ENCODE measurements at regions not wholly inside any gene's neighbourhood (a gene's known extent, or its start where the extent isn't known, plus 50 kb on each side); places are given as distances from the start of the nearest gene placed in this dataset.
"Not testable (repeated sequence)": the region's sequence is repeated elsewhere in the genome, so short reads cannot be mapped to it uniquely, and the experiment has no call there.

- H3K79me2 ChIP-seq (ENCODE audit: insufficient read depth, low read length); H3K27ac ChIP-seq (ENCODE audit: low read depth, low read length); H3K9ac ChIP-seq (ENCODE audit: low read length); RAD21 ChIA-PET (ENCODE audit: low non-redundant PET in 1 of 2, low total read pairs in 2 of 2, uncharacterized antibody in 2 of 2, unreplicated experiment in 2 of 2); H3K4me3 ChIP-seq (replicated peaks in 1 of 2; ENCODE audit: low read depth in 1 of 2, low read length in 2 of 2); H3K9me3 ChIP-seq (ENCODE audit: control insufficient read depth in 1 of 2, insufficient read depth in 1 of 2, low read depth in 1 of 2, low read length in 2 of 2); DNase-seq (ENCODE audit: low read depth, low spot score); BruUV-seq (replicated peaks); H3K36me3 ChIP-seq (ENCODE audit: control insufficient read depth in 1 of 2, insufficient read depth in 2 of 2, low read length in 2 of 2); H3K4me2 ChIP-seq (ENCODE audit: low read length); H4K20me1 ChIP-seq (ENCODE audit: insufficient read depth); H3K4me1 ChIP-seq (ENCODE audit: control insufficient read depth in 1 of 2, insufficient read depth in 2 of 2, low read length in 2 of 2); ATAC-seq; H2AFZ ChIP-seq (ENCODE audit: low read depth, low read length, poor library complexity, severe bottlenecking); CTCF ChIA-PET; intact Hi-C loops (cut with micrococcal nuclease); POLR2A ChIA-PET; H3K9me2 ChIP-seq (ENCODE audit: insufficient read depth); H3K27me3 ChIP-seq (ENCODE audit: insufficient read depth, low read length): not testable (repeated sequence)
Measured at GRCh38 chr6:57998858-57999619, 681.6 kb downstream of the PRIM2 start.

GRCh38 chr6:58000233-58000632 is 682.8 kb downstream of the PRIM2 start:
- H3K4me2 ChIP-seq (ENCODE audit: low read length); ATAC-seq; intact Hi-C loops (cut with micrococcal nuclease); H4K20me1 ChIP-seq (ENCODE audit: insufficient read depth); BruUV-seq (replicated peaks); H3K27ac ChIP-seq (ENCODE audit: low read depth, low read length); H3K4me1 ChIP-seq (ENCODE audit: control insufficient read depth in 1 of 2, insufficient read depth in 2 of 2, low read length in 2 of 2); H3K79me2 ChIP-seq (ENCODE audit: insufficient read depth, low read length); H3K27me3 ChIP-seq (ENCODE audit: insufficient read depth, low read length); RAD21 ChIA-PET (ENCODE audit: low non-redundant PET in 1 of 2, low total read pairs in 2 of 2, uncharacterized antibody in 2 of 2, unreplicated experiment in 2 of 2); H3K9me2 ChIP-seq (ENCODE audit: insufficient read depth); POLR2A ChIA-PET; H3K4me3 ChIP-seq (replicated peaks in 1 of 2; ENCODE audit: low read depth in 1 of 2, low read length in 2 of 2); H3K9ac ChIP-seq (ENCODE audit: low read length); H3K9me3 ChIP-seq (ENCODE audit: control insufficient read depth in 1 of 2, insufficient read depth in 1 of 2, low read depth in 1 of 2, low read length in 2 of 2); H2AFZ ChIP-seq (ENCODE audit: low read depth, low read length, poor library complexity, severe bottlenecking); H3K36me3 ChIP-seq (ENCODE audit: control insufficient read depth in 1 of 2, insufficient read depth in 2 of 2, low read length in 2 of 2); DNase-seq (ENCODE audit: low read depth, low spot score); CTCF ChIA-PET: not testable (repeated sequence)
